SK-N-SH (cell line): ENCODE measurements at regions not wholly inside any gene's neighbourhood (a gene's known extent, or its start where the extent isn't known, plus 50 kb on each side); places are given as distances from the start of the nearest gene placed in this dataset.

Experiments used
- CTCF ChIA-PET: fragments of 300-600, 350-600 bp; formaldehyde crosslinking; extraction: SDS; loops from one replicate; lab custom pipeline; 2021; lab: Yijun Ruan, JAX
- POLR2A ChIA-PET: fragments of 350-600 bp; sonication (Branson Sonifier 250); formaldehyde crosslinking; extraction: SDS; loops from one replicate; lab custom pipeline; 2020; ENCODE audit warnings: antibody characterized with exemption, inconsistent platforms; lab: Yijun Ruan, JAX
- DNase-seq: peaks from one replicate; pipeline ENCODE4 v3.0.0; 2012
- H2AFZ ChIP-seq: fragments of 200-600 bp; sonication (generic); 2 replicates; pipeline ENCODE4 v1.8.1; 2016; ENCODE audit warnings: antibody characterized with exemption, mild to moderate bottlenecking, low read depth
- H3F3A ChIP-seq: fragments of 200-600 bp; sonication (generic); replicated peaks from 2 replicates; pipeline ENCODE3; 2016; ENCODE audit warnings: antibody characterized with exemption, mild to moderate bottlenecking; ENCODE audit not compliant: insufficient read depth
- H3K27ac ChIP-seq, 2 experiments: fragments of 200-500 bp in 1 of 2; fragments of 200-600 bp in 1 of 2; sonication (Bioruptor generic) in 1 of 2; sonication (generic), shearing (Covaris generic) in 1 of 2; 2 replicates each; pipeline versions ENCODE4 v1.5.1 to v1.6.1; 2014 to 2016; ENCODE audit warnings: low read depth in 2 of 2, inconsistent platforms in 1 of 2, low read length in 1 of 2, mild to moderate bottlenecking in 1 of 2, mixed read lengths in 1 of 2
- H3K27me3 ChIP-seq: fragments of 200-600 bp; sonication (generic), shearing (Covaris generic); 2 replicates; pipeline ENCODE4 v1.6.1; 2016; ENCODE audit warnings: mixed run types; ENCODE audit not compliant: insufficient read depth
- H3K36me3 ChIP-seq, 2 experiments: fragments of 200-500 bp in 1 of 2; fragments of 200-600 bp in 1 of 2; sonication (Bioruptor generic) in 1 of 2; sonication (generic) in 1 of 2; replicated peaks in 1 of 2; 2 replicates each; pipeline versions ENCODE3 to v1.5.1; 2014 to 2016; ENCODE audit warnings: low read length in 1 of 2, mild to moderate bottlenecking in 1 of 2; ENCODE audit not compliant: insufficient read depth in 2 of 2, control insufficient read depth in 1 of 2
- H3K4me1 ChIP-seq, 2 experiments: fragments of 200-500 bp in 1 of 2; fragments of 200-600 bp in 1 of 2; sonication (Bioruptor generic) in 1 of 2; sonication (generic), shearing (Covaris generic) in 1 of 2; 2 replicates each; pipeline versions ENCODE4 v1.5.1 to v1.6.1; 2014 to 2016; ENCODE audit warnings: low read depth in 1 of 2, low read length in 1 of 2, mixed run types in 1 of 2; ENCODE audit not compliant: insufficient read depth in 2 of 2, control insufficient read depth in 1 of 2
- H3K4me2 ChIP-seq: fragments of 200-600 bp; sonication (generic), shearing (Covaris generic); 2 replicates; pipeline ENCODE4 v1.6.1; 2017; ENCODE audit warnings: mixed run types
- H3K4me3 ChIP-seq, 2 experiments: fragments of 200-500 bp in 1 of 2; fragments of 200-600 bp in 1 of 2; sonication (Bioruptor generic) in 1 of 2; sonication (generic), shearing (Covaris generic) in 1 of 2; 2 replicates each; pipeline versions ENCODE4 v1.5.1 to v1.8.1; 2014 to 2016; ENCODE audit warnings: low read depth in 2 of 2, inconsistent platforms in 1 of 2, low read length in 1 of 2, mild to moderate bottlenecking in 1 of 2, mixed read lengths in 1 of 2, moderate library complexity in 1 of 2
- H3K79me2 ChIP-seq: fragments of 200-600 bp; sonication (generic); 2 replicates; pipeline ENCODE4 v1.8.1; 2017; ENCODE audit warnings: mild to moderate bottlenecking; ENCODE audit not compliant: insufficient read depth
- H3K9ac ChIP-seq: fragments of 200-600 bp; sonication (generic); 2 replicates; pipeline ENCODE4 v1.6.1; 2017; ENCODE audit warnings: mixed run types
- H3K9me2 ChIP-seq: fragments of 200-600 bp; sonication (generic); 2 replicates; pipeline ENCODE4 v1.6.1; 2017; ENCODE audit warnings: mixed run types
- H3K9me3 ChIP-seq: fragments of 200-600 bp; sonication (generic); 2 replicates; pipeline ENCODE4 v1.6.1; 2017; ENCODE audit warnings: mixed run types, mild to moderate bottlenecking, moderate library complexity
- H4K20me1 ChIP-seq: fragments of 200-600 bp; sonication (generic); 2 replicates; pipeline ENCODE4 v1.6.1; 2017; ENCODE audit warnings: mild to moderate bottlenecking, mixed run types; ENCODE audit not compliant: insufficient read depth
- CHD2 ChIP-seq: fragments of 150-350 bp; IDR thresholded peaks from 2 replicates; pipeline ENCODE4 v1.6.1; 2018; ENCODE audit warnings: low read length; ENCODE audit not compliant: partially characterized antibody
- EP300 ChIP-seq, 2 experiments: IDR thresholded peaks; 2 replicates each; pipeline versions ENCODE4 v1.4.0 to v1.6.1; 2012; ENCODE audit warnings: borderline replicate concordance in 1 of 2, low read depth in 1 of 2, low read length in 1 of 2
- EZH2phosphoT487 ChIP-seq: fragments of 200-600 bp; sonication (generic); IDR thresholded peaks from 2 replicates; pipeline ENCODE4 v1.6.1; 2017; ENCODE audit warnings: low read depth, mixed run types, mild to moderate bottlenecking, antibody characterized with exemption, moderate library complexity, borderline replicate concordance
- FOSL2 ChIP-seq: IDR thresholded peaks from 2 replicates; pipeline ENCODE4 v1.4.0; 2012; ENCODE audit warnings: low read depth, mild to moderate bottlenecking, moderate library complexity, borderline replicate concordance
- FOXJ3 ChIP-seq: sonication (generic); formaldehyde crosslinking; IDR thresholded peaks from 2 replicates; pipeline ENCODE4 v1.5.1; 2020; ENCODE audit warnings: mild to moderate bottlenecking, missing genetic modification reagents
- FOXM1 ChIP-seq: IDR thresholded peaks from 2 replicates; pipeline ENCODE4 v1.4.0; 2012; ENCODE audit warnings: low read depth, mild to moderate bottlenecking
- GABPA ChIP-seq: IDR thresholded peaks from 2 replicates; pipeline ENCODE4 v1.4.0; 2012; ENCODE audit warnings: low read depth, mild to moderate bottlenecking
- JUND ChIP-seq: IDR thresholded peaks from 2 replicates; pipeline ENCODE4 v1.4.0; 2012
- MXI1 ChIP-seq: IDR thresholded peaks from 2 replicates; pipeline ENCODE4 v1.6.1; 2012; ENCODE audit warnings: mild to moderate bottlenecking, low read depth, low read length, improper control_type of control experiment
- POLR2AphosphoS5 ChIP-seq: IDR thresholded peaks from 2 replicates; pipeline ENCODE4 v1.6.1; 2012; ENCODE audit warnings: low read depth, low read length
- RAD21 ChIP-seq: IDR thresholded peaks from 2 replicates; pipeline ENCODE4 v1.6.1; 2012; ENCODE audit warnings: mild to moderate bottlenecking, low read length
- RFX5 ChIP-seq: IDR thresholded peaks from 2 replicates; pipeline ENCODE4 v1.6.1; 2012; ENCODE audit warnings: mild to moderate bottlenecking, improper control_type of control experiment, low read length
- RXRA ChIP-seq: IDR thresholded peaks from 2 replicates; pipeline ENCODE4 v1.4.0; 2012; ENCODE audit warnings: low read depth, mild to moderate bottlenecking, borderline replicate concordance
- SIN3A ChIP-seq: IDR thresholded peaks from 2 replicates; pipeline ENCODE4 v1.6.1; 2012; ENCODE audit warnings: low read depth, mild to moderate bottlenecking, low read length, moderate library complexity, borderline replicate concordance
- TAF1 ChIP-seq: IDR thresholded peaks from 2 replicates; pipeline ENCODE4 v1.6.1; 2012; ENCODE audit warnings: low read depth, mild to moderate bottlenecking, low read length, moderate library complexity, borderline replicate concordance
- TCF12 ChIP-seq: IDR thresholded peaks from 2 replicates; pipeline ENCODE4 v1.4.0; 2012
- TEAD4 ChIP-seq: IDR thresholded peaks from 2 replicates; pipeline ENCODE4 v1.4.0; 2012; ENCODE audit warnings: mild to moderate bottlenecking, borderline replicate concordance; ENCODE audit not compliant: insufficient read depth
- USF1 ChIP-seq: IDR thresholded peaks from 2 replicates; pipeline ENCODE4 v1.4.0; 2012; ENCODE audit warnings: low read depth, borderline replicate concordance
- WGBS: methylation state at CpG from one replicate; pipeline ENCODE4 v1.1.6; 2017; ENCODE audit warnings: low lambda C conversion rate; 5-methylcytosine and 5-hydroxymethylcytosine counted together

- H2AFZ ChIP-seq = no peak overlapping the region
- no peak overlapping the region for H3K4me3 ChIP-seq
- H3K9me3 ChIP-seq = no peaks in the 10 kb centered on the region; the same call in 1 of the 2 replicates
- ChIA-PET POLR2A (no interaction called here), CTCF (interaction anchor here (1.1 kb wide), 1 partner anchor 16 kb away, joined by 3 read pairs; no protein-coding TSS in a partner anchor)
- H3K27ac ChIP-seq = no peak overlapping the region
- no peaks in the 10 kb centered on the region for H3F3A ChIP-seq
- H3K79me2 ChIP-seq = no peaks in the 10 kb centered on the region
- H3K4me2 ChIP-seq = no peak overlapping the region
- TF ChIP-seq FOSL2 = no peak
- TF ChIP-seq CHD2 = no peak
- 95% methylated on average over 18 of the region's 22 CpGs for WGBS
- H3K9ac ChIP-seq = no peak overlapping the region
- H3K36me3 ChIP-seq = no peaks in the 10 kb centered on the region
- no peaks in the 10 kb centered on the region; a peak in 1 of 4 replicates for H3K4me1 ChIP-seq
- no peaks in the 10 kb centered on the region for H3K9me2 ChIP-seq
- no peaks in the 10 kb centered on the region for H3K27me3 ChIP-seq
- no peaks in the 10 kb centered on the region for H4K20me1 ChIP-seq
- no peak for DNase-seq
Observed at GRCh38 chr2:181145645-181146044, 165.2 kb downstream of the UBE2E3 start.

- no peak for DNase-seq
- TF ChIP-seq TEAD4 (no peak), RAD21 (no peak), EZH2phosphoT487 (no peak), FOXM1 (no peak), FOXJ3 (CRISPR knock-in tag) (no peak), MXI1 (no peak), POLR2AphosphoS5 (no peak), CHD2 (no peak), EP300 (IDR thresholded peaks at IDR 0.05; ENCODE audit: borderline replicate concordance in 1 of 2, low read depth in 1 of 2, low read length in 1 of 2) (no peak), SIN3A (no peak)
- H3K4me3 ChIP-seq = no peak overlapping the region
- H3K27ac ChIP-seq = no peak overlapping the region
- H3K9ac ChIP-seq = no peak overlapping the region
- H3F3A ChIP-seq = no peaks in the 10 kb centered on the region
- H3K79me2 ChIP-seq = no peaks in the 10 kb centered on the region
- no peaks in the 10 kb centered on the region for H3K9me2 ChIP-seq
- H3K4me1 ChIP-seq = no peaks in the 10 kb centered on the region; a peak in 1 of 4 replicates
- WGBS = 58% methylated on average over 2 of the region's 2 CpGs
- no peak overlapping the region for H2AFZ ChIP-seq
- no peaks in the 10 kb centered on the region; the same call in 1 of the 2 replicates for H3K9me3 ChIP-seq
- ChIA-PET CTCF (interaction anchor here (1.1 kb wide), 1 partner anchor 229 kb away, joined by 4 read pairs; no protein-coding TSS in a partner anchor), POLR2A (no interaction called here)
- no peaks in the 10 kb centered on the region for H3K36me3 ChIP-seq
- no peaks in the 10 kb centered on the region for H3K27me3 ChIP-seq
- no peak overlapping the region for H3K4me2 ChIP-seq
- no peaks in the 10 kb centered on the region for H4K20me1 ChIP-seq
Observed at GRCh38 chr2:181146171-181146570, 165.8 kb downstream of the UBE2E3 start.

- CTCF ChIA-PET = no interaction called here
Observed at GRCh38 chr2:181149056-181149455, 168.7 kb downstream of the UBE2E3 start.

More at GRCh38 chr2:181149056-181149455, 168.7 kb downstream of the UBE2E3 start:
- no peaks in the 10 kb centered on the region; the same call in 1 of the 2 replicates for H3K9me3 ChIP-seq
- H4K20me1 ChIP-seq = no peaks in the 10 kb centered on the region
- TF ChIP-seq TAF1 (no peak), FOXM1 (no peak), RFX5 (no peak), RXRA (no peak), JUND (no peak), USF1 (no peak), TCF12 (no peak), RAD21 (no peak), GABPA (no peak)
- WGBS = 66% methylated on average over 2 of the region's 2 CpGs
- H2AFZ ChIP-seq = no peak overlapping the region
- H3K4me2 ChIP-seq = no peak overlapping the region
- no peaks in the 10 kb centered on the region for H3K27me3 ChIP-seq
- H3K9me2 ChIP-seq = no peaks in the 10 kb centered on the region
- H3K4me1 ChIP-seq = no peaks in the 10 kb centered on the region; a peak in 1 of 4 replicates
- DNase-seq = no peak
- H3K27ac ChIP-seq = no peak overlapping the region
- H3K9ac ChIP-seq = no peak overlapping the region
- no peak overlapping the region for H3K4me3 ChIP-seq
- H3F3A ChIP-seq = no peaks in the 10 kb centered on the region
- H3K36me3 ChIP-seq = no peaks in the 10 kb centered on the region
- H3K79me2 ChIP-seq = no peaks in the 10 kb centered on the region
- POLR2A ChIA-PET = no interaction called here
